DMS 273 (cell line): ENCODE measurements at regions not wholly inside any gene's neighbourhood (a gene's known extent, or its start where the extent isn't known, plus 50 kb on each side); places are given as distances from the start of the nearest gene placed in this dataset.
A peak's percentile ranks its signal among the peaks of the same experiment; 100 is the strongest.

ENCODE experiments used
- DNase-seq: peaks from one replicate; lab custom pipeline; 2025; ENCODE audit not compliant: unreplicated experiment; lab: John Stamatoyannopoulos, UW

- no peak for DNase-seq
Observed at GRCh38 chr9:27866741-27867140, 293.5 kb upstream of the C9orf72 start.

- no peak for DNase-seq
Observed at GRCh38 chr9:27870404-27870803, 297.1 kb upstream of the C9orf72 start.

GRCh38 chr9:27880156-27880555, 306.9 kb upstream of the C9orf72 start:
- no peak for DNase-seq

GRCh38 chr9:27880635-27881034, 307.4 kb upstream of the C9orf72 start:
- no peak for DNase-seq

- peak; percentile 43 for DNase-seq
Observed at GRCh38 chr9:27888661-27889295, 315.5 kb upstream of the C9orf72 start.

- no peak for DNase-seq
Observed at GRCh38 chr9:27924502-27924901, 351.2 kb upstream of the C9orf72 start.

- no peak for DNase-seq
Observed at GRCh38 chr9:27925815-27926214, 352.5 kb upstream of the C9orf72 start.

- DNase-seq = no peak
Observed at GRCh38 chr9:27929841-27930240, 356.6 kb upstream of the C9orf72 start.

GRCh38 chr9:27933210-27934025, 360.1 kb upstream of the C9orf72 start:
- DNase-seq = no peak

GRCh38 chr9:27934471-27934870, 361.2 kb upstream of the C9orf72 start:
- no peak for DNase-seq

GRCh38 chr9:27939186-27939585, 365.9 kb upstream of the C9orf72 start:
- DNase-seq = no peak

- no peak for DNase-seq
Observed at GRCh38 chr9:27940535-27940934, 367.3 kb upstream of the C9orf72 start.

- no peak for DNase-seq
Observed at GRCh38 chr9:27943501-27943900, 370.2 kb upstream of the C9orf72 start.

- no peak for DNase-seq
Observed at GRCh38 chr9:27945386-27945785, 372.1 kb upstream of the C9orf72 start.

GRCh38 chr9:27950382-27950781, 377.1 kb upstream of the C9orf72 start:
- no peak for DNase-seq

- no peak for DNase-seq
Observed at GRCh38 chr9:27954858-27955257, 381.6 kb upstream of the C9orf72 start.

GRCh38 chr9:27963836-27964235, 390.6 kb upstream of the C9orf72 start:
- DNase-seq = no peak

GRCh38 chr9:27967210-27967609, 393.9 kb upstream of the C9orf72 start:
- DNase-seq = no peak

- DNase-seq = no peak
Observed at GRCh38 chr9:27977931-27978330, 404.6 kb upstream of the C9orf72 start.

- DNase-seq = no peak
Observed at GRCh38 chr9:27985714-27986113, 412.4 kb upstream of the C9orf72 start.

GRCh38 chr9:27990524-27990923, 417.2 kb upstream of the C9orf72 start:
- no peak for DNase-seq

- no peak for DNase-seq
Observed at GRCh38 chr9:27991221-27991620, 417.9 kb upstream of the C9orf72 start.

GRCh38 chr9:28001096-28001495, 427.8 kb upstream of the C9orf72 start:
- no peak for DNase-seq
